HG02798 (cell line): ENCODE measurements at regions not wholly inside any gene's neighbourhood (a gene's known extent, or its start where the extent isn't known, plus 50 kb on each side); places are given as distances from the start of the nearest gene placed in this dataset.
A peak's percentile ranks its signal among the peaks of the same experiment; 100 is the strongest.
"Not testable (repeated sequence)": the region's sequence is repeated elsewhere in the genome, so short reads cannot be mapped to it uniquely, and the experiment has no call there.

ENCODE experiments used
- ATAC-seq: cut with Tn5 transposase; IDR thresholded peaks from one replicate; pipeline ENCODE4 v1.9.1; 2021; ENCODE audit warnings: mild to moderate bottlenecking; ENCODE audit not compliant: unreplicated experiment, poor library complexity

DNA sequence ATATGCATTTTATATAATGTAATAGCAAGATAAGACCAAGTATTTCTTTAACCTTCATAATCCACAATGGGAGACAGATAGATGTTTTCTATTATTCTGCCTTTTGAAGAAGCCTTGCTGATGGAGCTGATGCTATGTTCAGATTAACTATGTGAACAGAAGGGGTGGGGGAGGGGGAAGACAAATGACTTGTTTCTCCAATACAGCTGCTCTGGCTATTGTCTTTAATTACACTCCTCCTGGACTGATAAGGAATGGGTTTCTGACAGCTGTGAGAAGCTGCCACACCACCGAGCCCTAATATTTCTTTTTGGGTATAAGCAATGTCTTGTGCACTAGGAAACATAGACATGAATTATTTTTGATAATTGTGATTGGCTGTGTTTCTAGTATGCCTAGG lies 62.0 kb downstream of the CAVIN4 start:
- no peak for ATAC-seq

DNA sequence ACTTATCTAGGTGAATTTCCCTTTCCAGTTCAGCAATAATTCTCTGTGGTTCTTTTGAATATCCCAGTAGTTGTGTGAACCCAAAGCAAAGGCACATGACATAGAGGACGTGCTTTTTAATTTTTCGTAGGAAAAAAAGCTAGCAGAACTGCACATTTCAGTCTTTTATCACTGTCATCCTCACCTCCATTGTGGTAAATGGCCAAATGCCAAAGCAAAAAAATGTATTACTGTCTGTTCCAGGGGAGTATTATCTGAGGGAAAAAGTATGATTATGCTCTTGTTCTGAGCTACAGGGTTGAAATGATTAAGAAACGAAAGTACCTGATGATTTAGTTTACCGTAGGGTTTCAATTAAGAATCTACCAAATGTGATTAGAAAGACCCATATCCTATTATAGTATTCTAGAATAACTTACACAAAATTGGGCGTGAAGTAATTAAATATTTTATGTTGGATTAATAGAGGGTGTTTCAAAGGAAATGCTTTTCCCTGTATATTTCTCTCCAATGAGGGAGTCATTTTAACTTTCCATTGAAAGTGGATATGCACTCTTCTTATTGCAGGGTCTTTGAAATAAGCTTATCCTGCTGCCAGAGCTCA lies 62.7 kb downstream of the CAVIN4 start:
- no peak for ATAC-seq

DNA sequence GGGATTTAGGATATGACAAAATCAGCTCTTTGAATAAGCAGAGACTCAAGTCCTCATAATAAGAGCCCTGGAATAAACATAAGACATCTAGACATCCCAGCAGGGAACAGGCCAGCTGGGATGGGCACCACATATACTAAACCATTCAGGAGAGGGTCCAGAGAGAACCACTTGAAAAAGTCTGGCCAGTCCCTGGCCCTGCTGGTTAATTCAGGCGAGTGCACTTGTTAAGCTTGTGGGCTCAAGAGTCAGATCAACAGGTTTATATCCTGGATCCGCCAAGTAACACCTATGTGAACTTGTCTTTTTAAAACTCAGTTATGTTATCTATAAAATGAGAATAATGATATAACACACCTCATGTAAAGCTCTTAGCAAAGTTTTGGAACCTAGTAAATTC lies 63.3 kb downstream of the CAVIN4 start:
- no peak for ATAC-seq

DNA sequence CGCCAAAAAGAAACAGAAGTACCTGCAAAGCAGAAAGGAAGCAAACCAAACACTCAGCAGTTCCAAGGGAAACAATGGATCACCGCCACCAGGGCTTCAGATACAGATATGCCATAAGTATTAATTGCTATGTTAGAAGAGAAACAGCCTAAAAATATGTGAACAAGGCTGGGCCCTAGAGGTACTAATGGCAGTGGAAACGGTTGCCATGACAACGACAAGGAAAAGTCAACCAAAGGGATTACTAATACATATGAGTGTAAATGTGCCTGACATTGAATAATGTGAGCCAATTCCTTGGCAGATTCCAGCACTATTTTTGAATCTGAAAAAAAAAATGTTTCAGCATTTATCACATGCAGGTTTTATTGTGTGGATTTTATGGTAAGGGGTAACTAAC lies 75.0 kb downstream of the CAVIN4 start:
- no peak for ATAC-seq

DNA sequence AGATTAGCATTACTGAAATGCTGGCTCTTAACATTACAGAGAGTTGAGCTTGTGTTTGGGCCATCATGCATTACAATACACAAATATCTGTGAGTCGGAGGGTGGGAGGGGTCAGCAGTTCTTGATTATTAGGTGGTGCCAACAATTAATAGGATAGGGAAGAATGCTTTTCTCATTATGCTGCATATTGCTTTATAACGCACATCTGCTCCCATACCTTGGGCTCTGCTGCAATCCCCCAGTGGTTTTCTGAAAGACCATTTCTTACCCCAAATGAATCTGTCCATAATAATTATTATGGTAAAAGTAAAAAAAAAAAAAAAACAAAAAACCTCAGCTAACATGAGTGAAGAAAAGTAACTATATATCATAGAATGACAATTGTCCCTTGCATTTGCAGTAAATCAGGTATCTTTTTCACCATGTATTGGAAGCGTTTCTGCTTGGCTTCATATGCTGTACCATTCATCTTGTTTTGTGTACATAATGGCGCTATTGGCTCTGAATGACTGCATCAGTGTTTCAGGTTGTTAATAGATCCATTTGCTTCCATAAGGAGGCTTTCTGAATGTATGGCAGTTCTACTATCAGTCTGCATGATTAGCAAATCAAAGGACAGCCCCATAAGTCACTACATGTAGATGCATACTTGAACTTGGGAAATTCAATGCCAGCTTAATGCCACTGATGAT lies 75.9 kb downstream of the CAVIN4 start:
- no peak for ATAC-seq

DNA sequence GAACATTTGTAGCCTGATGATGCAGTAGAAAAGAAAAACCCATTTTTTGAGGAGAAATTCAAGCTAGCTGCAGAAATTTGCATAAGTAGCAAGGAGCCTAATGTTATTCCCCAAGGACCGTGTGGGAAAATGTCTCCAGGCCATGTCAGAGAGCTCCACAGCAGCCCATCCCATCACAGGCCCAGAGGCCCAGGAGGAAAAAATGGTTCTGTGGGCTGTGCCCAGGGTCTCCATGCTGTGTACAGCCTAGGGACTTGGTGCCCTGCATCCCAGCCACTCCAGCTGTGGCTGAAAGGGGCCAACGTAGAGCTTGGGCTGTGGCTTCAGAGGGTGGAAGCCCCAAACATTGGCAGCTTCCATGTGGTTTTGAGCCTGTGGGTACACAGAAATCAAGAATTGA lies 79.0 kb downstream of the CAVIN4 start:
- ATAC-seq: not testable (repeated sequence)

DNA sequence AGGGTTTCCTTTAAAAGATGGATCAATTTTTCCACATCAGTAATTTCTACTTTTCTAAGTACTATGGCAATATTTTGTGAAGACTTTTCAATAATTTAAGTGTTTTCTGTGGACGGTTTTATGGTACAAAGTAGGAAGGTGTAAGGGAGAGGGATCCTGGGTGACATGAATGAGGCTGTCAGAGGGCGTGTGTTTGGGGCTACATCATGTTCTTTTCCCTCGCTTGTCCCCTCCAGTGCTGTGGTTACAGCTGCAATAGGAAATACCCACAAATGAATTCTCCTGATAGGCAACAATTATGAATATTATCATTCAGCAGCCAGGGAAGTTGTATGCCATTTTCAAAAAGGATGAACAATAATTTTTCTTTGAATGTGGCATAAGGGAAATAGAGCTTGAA lies 83.8 kb downstream of the CAVIN4 start:
- ATAC-seq: no peak

DNA sequence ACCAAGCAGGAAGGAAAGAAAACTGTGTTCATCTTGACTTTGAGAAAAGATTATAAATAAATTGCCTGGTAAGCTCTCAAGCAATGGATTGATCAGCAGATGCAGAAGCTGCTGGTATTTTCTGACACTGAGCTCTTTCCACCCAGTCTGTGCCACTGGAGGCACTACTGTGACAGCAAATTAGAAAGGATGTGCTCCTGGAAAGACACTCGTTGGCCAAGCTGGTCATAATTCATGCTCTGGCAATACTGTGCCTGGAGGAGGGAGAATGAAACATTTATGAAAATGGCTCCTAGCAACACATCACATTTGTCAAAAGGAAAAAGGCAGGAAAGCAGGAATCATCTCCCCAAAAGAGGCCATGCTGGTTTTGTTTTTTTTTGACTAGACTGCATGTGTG lies 84.2 kb downstream of the CAVIN4 start:
- ATAC-seq: no peak

DNA sequence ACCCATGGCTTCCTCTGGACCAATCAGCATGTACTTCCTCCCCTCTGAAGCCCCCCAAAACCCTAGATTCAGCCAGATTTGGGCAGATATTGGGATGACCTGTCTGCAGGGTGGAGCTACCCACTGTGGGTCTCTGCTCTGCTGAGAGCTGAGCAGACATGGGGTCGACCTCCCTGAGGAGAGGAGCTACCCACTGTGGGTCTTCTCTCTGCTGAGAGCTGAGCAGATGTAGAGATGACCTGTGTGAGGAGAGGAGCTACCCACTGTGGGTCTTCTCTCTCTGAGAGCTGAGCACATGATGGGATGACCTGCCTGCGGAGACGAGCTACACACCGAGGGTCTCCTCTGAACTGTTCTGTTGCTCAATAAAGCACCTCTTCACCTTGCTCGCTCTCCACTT lies 89.6 kb downstream of the CAVIN4 start:
- no peak for ATAC-seq

DNA sequence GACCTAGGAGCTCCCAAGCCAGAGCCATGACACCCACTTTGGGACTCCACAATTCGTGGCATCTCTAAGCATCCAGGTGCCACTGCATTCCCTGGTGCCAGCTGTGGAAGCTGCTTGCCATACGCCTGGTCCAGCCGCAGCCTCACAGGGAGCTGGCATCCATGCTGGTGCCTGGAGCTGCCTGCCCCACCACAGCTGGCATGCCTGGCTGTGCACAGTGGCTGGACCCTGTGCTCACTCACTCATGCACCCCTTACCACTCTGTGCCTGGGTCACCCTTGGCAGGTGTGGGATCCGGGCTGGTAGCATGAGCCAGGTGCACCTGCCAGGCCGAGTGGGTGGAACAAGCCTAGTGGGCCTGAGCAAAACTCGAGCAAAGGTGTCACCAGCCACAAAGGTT lies 90.1 kb downstream of the CAVIN4 start:
- no peak for ATAC-seq

DNA sequence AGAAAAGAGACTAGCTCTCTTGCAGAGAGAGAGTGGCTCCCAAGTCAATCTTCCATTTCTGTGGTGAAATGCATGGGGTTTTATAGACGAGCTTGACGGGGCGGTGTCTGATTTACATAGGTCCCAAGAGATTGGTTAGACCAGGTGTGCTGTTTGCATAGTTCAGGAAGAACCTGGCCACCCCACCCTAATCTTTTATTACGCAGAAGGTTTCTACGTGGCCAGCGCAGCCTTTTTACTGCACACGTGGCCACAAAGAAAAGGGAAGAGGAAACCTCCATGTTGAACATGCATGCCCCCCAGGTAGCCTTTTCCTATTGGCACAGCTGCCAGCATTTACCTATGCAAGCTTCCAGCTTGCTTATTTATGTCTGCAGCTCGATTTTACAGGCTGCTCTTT lies 92.1 kb downstream of the CAVIN4 start:
- ATAC-seq: no peak

DNA sequence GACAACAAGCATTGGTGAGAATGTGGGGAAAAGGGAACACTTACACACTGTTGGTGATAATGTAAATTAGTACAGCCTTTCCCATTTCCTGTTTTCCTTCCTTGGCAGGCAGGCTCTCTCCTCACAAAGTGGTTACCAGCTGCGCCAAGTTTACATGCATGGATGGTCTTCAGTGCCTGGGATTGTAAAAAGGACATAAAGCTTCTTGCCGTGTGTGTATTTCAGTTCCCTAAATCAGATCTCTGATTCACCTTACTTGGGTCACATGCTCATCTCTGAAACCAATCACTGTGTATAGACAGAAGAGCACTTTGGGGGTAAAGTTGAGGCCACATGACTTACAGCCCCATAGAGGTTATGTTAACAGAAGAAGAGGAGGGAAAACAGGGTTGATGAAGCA lies 92.8 kb downstream of the CAVIN4 start:
- ATAC-seq: peak; percentile 66

DNA sequence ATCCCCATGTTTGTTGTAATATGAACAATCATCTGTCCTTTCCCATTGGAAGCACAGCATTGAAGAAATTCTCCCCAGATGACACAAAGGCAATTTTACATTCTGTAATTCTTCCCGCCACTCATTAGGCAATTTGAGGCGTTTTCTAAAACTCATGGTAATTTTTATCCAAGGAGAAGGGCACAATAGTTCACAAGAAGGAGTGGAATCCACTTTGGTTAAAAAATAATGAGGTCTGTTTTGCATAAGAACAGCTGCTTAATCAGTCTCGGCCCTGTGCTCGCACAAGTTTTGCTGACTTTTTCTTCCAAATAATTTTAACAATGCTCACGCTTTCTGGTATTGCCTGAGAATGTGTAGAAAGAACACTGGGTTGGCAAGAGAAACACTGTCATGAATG lies 94.0 kb downstream of the CAVIN4 start:
- ATAC-seq: no peak

DNA sequence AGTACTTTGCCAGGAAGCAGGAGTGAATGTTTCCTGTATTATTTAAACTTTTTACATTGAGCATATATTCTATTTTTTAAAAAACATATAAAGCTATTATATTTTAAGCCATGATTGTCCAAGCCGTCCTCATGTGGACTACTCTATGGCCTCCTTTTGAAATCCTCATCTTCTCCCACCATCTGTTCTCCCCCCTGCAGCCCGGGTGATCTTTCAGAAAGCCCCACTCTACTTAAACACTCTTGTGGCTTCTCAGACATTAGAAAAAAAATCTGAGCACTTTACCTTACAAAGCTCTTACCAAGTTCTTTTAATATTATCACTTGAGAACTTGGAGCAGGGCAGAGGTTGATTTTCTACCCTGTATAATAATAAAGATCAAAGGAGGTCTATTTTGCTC lies 95.4 kb downstream of the CAVIN4 start:
- no peak for ATAC-seq

DNA sequence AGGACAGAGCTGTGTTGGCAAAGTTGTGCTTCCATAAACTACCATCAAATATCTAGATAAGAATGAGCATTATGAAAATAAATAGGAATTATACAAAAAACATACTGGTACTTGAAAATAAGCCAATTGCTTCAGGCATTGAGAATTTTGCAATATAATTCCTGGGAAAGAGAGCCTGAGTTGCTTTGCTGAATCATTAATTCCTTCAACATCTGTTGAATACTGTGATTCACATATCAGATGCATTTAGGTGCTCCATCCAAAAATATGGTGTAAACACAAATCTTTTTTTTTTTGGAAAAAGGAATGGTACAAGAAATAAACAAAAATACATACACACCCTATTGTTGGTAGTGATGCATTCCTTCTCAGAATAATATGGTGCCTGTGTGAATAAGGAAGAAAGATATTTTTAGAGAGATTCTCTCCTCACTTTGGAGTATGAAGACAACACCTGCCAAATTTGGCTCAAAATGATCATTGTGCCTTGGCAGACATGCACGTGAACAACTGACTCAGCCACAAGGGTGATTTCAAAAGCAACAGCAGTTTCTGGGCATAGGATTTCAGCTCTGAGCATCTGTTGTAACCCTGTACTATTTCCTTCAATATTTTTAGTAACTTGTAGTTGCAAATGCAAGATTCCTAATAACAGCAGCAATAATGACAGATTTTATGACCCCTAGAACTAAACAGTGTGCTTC lies 96.7 kb downstream of the CAVIN4 start:
- ATAC-seq: no peak

DNA sequence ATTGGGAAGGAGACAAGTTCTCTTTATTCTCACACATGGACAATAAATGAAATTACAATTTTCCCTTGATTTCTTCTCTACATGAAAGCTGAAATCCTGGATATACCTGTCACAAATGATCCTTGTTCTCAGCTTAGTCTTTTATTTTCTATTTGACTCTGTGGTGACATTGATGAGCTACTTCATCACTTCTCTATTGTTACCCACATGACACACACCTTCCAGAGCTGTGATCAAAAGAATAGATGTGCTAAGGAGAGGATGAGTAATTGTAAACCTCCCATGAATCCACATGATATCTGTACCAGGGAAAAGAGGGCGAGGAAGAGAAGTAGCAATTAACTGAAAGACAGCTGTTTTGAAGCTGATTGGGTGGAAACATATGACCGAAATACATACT lies 102.0 kb downstream of the CAVIN4 start:
- no peak for ATAC-seq

DNA sequence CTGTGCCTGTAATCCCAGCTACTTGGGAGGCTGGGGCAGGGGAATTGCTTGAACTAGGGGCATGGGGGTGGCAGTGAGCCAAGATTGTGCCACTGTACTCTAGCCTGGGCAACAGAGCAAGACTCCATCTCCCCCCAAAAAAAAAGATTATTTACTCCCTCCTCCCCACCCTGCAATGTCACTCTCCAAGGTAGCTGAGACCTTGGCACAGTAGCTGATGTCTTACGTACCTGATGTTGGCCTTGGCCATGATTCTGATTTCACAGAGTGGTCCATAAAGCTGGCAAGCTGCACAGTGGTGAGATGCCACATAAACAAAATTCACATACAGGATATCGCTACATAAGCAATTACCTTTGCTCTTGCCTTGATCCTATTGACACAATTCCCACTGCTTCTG lies 108.5 kb downstream of the CAVIN4 start:
- ATAC-seq: no peak

DNA sequence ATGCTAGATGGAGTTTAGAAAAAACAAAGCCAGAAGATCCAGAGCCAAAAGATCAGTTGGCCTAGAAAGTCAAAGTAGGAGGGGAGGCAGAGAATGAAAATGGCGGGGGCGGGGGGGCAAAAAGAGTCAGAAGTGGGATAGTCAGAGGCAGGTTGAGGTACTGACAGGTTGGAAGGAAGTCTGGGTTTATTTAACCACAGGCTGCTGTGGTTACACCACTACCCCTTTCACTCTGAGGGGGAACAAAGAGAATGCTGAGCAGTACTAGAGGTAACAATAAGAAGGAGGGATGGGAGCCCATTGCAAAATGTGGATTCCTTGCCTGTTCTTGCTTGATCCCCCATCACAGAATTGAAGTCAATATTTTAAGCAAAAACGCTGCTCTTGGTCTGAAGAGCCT lies 111.8 kb downstream of the CAVIN4 start:
- ATAC-seq: no peak

DNA sequence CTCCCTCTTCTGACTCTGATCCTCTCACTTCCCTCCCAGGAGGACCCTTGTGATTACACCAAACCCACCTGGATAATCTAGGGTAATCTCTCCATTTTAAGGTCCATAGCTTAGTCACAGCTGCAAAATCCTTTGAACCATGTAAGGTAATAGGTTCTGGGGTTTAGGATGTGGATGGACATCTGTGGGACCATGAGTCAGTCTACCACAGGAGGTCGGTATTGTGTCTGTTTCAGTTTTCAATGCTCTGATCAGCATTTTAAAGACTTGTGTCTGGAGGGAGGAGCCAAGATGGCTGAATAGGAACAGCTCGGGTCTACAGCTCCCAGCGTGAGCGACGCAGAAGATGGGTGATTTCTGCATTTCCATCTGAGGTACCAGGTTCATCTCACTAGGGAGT lies 112.6 kb downstream of the CAVIN4 start:
- ATAC-seq: no peak

DNA sequence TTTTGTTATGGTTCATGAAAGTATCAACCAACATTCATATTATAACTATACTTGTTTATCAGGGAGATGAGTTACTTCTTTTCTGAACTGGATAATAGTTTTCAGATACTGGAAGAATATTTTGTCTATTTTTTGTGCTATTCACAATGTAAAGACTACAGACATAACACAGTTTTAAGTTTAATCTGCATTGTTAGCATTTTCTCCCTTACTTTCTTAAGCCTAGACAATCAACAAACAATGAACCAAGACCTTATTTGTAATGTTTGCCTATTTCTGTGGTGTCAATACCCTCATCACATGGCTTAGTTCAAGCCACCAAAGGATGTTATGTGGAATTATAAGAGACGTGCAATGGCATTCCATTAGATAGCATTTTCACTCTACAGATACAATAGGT lies 119.5 kb downstream of the CAVIN4 start:
- no peak for ATAC-seq

DNA sequence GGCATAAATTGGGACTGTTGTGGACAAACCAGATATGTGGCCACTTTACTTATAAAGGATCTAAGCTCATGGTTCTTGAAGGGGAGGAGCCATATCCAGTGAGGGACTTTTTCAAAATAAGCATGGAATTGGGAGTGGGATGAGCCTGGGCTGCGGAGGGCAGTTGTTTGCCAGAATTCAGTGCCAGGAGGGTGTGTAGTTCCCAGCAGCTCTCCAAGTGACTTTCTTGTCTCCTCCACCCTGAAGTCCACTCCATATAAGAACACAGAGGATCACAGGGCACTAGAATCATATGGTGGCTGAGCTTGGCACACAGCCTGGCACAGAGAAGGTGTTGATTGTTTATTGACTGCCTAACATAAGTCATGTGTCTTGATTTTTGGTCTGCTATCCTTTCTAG lies 121.1 kb downstream of the CAVIN4 start:
- no peak for ATAC-seq

DNA sequence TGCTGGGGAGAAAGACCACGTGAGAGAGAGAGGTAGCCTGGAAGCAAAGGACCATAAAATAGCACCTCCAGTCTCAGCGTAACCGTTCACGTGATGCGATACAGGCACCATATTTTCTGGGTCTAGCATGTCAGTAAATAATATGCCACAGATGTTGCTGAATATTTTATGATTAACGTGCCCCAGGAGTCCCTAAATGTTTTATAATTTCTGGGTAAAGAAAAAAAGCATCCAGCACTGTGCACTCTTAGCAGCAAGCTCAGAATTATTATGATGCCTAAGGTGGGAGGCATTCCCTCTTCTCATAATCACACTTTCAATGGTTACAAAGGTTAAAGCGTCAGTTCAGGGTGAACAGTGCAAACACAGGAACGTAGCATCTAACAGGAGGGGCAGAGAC lies 121.8 kb downstream of the CAVIN4 start:
- ATAC-seq: no peak
